NCI-H82 treated with DMSO at 0.1 percent for 48 hours (cell line): ENCODE measurements at regions not wholly inside any gene's neighbourhood (a gene's known extent, or its start where the extent isn't known, plus 50 kb on each side); places are given as distances from the start of the nearest gene placed in this dataset.

Experiments
- DNase-seq: peaks from one replicate; lab custom pipeline; 2025; ENCODE audit not compliant: unreplicated experiment; lab: John Stamatoyannopoulos, UW

- DNase-seq = no peak
Measured at GRCh38 chr7:95718577-95719410, 53.6 kb upstream of the DYNC1I1 start.

GRCh38 chr7:95716357-95717122 lies 55.8 kb upstream of the DYNC1I1 start:
- no peak for DNase-seq

- no peak for DNase-seq
Measured at GRCh38 chr7:95715274-95715673, 57.1 kb upstream of the DYNC1I1 start.

- DNase-seq = no peak
Measured at GRCh38 chr7:95710711-95711110, 61.6 kb upstream of the DYNC1I1 start.

GRCh38 chr7:95700917-95701316 lies 71.4 kb upstream of the DYNC1I1 start:
- DNase-seq = no peak

GRCh38 chr7:95694334-95694733 lies 78.0 kb upstream of the DYNC1I1 start:
- DNase-seq = no peak

GRCh38 chr7:95693551-95694333 lies 78.6 kb upstream of the DYNC1I1 start:
- DNase-seq = no peak

GRCh38 chr7:95691464-95691863 lies 80.9 kb upstream of the DYNC1I1 start:
- DNase-seq = no peak

GRCh38 chr7:95690367-95690947 lies 81.9 kb upstream of the DYNC1I1 start:
- peak; percentile 73 for DNase-seq

GRCh38 chr7:95688931-95689495 lies 83.3 kb upstream of the DYNC1I1 start:
- DNase-seq = no peak

- peak; percentile 7 for DNase-seq
Measured at GRCh38 chr7:95687759-95688343, 84.5 kb upstream of the DYNC1I1 start.

- DNase-seq = peak; percentile 50
Measured at GRCh38 chr7:95686109-95686508, 86.2 kb upstream of the DYNC1I1 start.

GRCh38 chr7:95684505-95684904 lies 87.8 kb upstream of the DYNC1I1 start:
- no peak for DNase-seq

GRCh38 chr7:95684037-95684436 lies 87.7 kb upstream of the PDK4 start:
- peak; percentile 64 for DNase-seq

GRCh38 chr7:95682913-95683312 lies 86.6 kb upstream of the PDK4 start:
- no peak for DNase-seq

GRCh38 chr7:95676691-95677090 lies 80.4 kb upstream of the PDK4 start:
- no peak for DNase-seq

- no peak for DNase-seq
Measured at GRCh38 chr7:95675632-95676031, 79.3 kb upstream of the PDK4 start.

GRCh38 chr7:95675016-95675415 lies 78.7 kb upstream of the PDK4 start:
- DNase-seq = no peak

- DNase-seq = no peak
Measured at GRCh38 chr7:95674101-95674500, 77.8 kb upstream of the PDK4 start.

- DNase-seq = peak; percentile 61
Measured at GRCh38 chr7:95672434-95672833, 76.1 kb upstream of the PDK4 start.
